ENCODE measurements at regions not wholly inside any gene's neighbourhood (a gene's known extent, or its start where the extent isn't known, plus 50 kb on each side); places are given as distances from the start of the nearest gene placed in this dataset.
A peak's percentile ranks its signal among the peaks of the same experiment; 100 is the strongest.

DNA sequence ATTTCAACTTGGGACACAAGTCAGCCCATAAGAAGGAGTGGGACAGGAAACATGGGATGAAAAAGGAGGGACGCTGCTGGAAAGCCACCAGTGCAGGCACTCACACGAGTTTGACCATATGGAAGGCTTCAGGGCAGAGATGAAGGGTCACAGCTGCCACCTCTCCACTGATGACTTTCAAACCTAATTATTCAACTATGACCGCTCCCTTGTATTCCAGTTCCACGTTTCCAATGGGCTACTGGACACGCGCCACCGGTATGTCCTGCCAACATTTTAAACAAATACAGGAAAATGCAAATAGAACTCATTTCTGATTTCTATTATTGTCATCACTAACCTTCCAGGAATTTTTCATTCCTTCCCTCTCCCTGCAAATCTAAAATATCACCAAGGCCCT, 134.7 kb downstream of the SLC1A3 start:
- Mint-ChIP-seq H3K36me3 (no peaks in the 10 kb centered on the region), H3K9me3 (peaks cover 0 to 3% (median 0%) of the 10 kb centered on the region in 7 donors), H3K4me3 (no peak overlapping the region), H3K27ac (no peak overlapping the region), H3K4me1 (peaks cover 23% of the 10 kb centered on the region), H3K27me3 (ENCODE audit: low read depth in 3 of 3) (peaks cover 10 to 25% (median 14%) of the 10 kb centered on the region in 3 donors)
- Histone ChIP-seq H3K27me3 (ENCODE audit: control insufficient read depth in 2 of 2, insufficient read depth in 2 of 2, low read length in 2 of 2) (peaks cover 4 to 12% of the 10 kb centered on the region in 2 donors), H3K36me3 (replicated peaks in 1 of 2; ENCODE audit: control insufficient read depth in 1 of 2, insufficient read depth in 2 of 2, low read length in 2 of 2) (no peaks in the 10 kb centered on the region), H3K4me2 (replicated peaks; ENCODE audit: extremely low read depth, low read length, poor library complexity, severe bottlenecking) (no peak overlapping the region), H3K79me2 (ENCODE audit: insufficient read depth, low read length) (no peaks in the 10 kb centered on the region), H3K9ac (ENCODE audit: insufficient read depth, low read length, poor library complexity, severe bottlenecking) (no peak overlapping the region), H4K20me1 (ENCODE audit: insufficient read depth, low read length) (no peaks in the 10 kb centered on the region), H3K9me3 (replicated peaks in 1 of 2; ENCODE audit: control insufficient read depth in 1 of 2, insufficient read depth in 1 of 2, low read length in 2 of 2) (no peaks in the 10 kb centered on the region), H3K4me3 (replicated peaks in 1 of 3; ENCODE audit: low read depth in 2 of 3, low read length in 3 of 3) (no peak overlapping the region), H3K27ac (ENCODE audit: low read depth in 1 of 2, low read length in 2 of 2) (no peak overlapping the region), H2AFZ (ENCODE audit: insufficient read depth, low read depth, low read length, poor library complexity, severe bottlenecking) (peak overlapping the region; percentile 23), H3K4me1 (ENCODE audit: control insufficient read depth in 1 of 2, insufficient read depth in 2 of 2, low read length in 2 of 2) (peaks cover 18 to 19% of the 10 kb centered on the region in 2 donors)
- intact Hi-C loops (cut with micrococcal nuclease), result loop anchor here (5.0 to 10.0 kb wide), 2 partner anchors 131 to 204 kb away; no protein-coding TSS in a partner anchor
- DNase-seq, result no peak
- 95% methylated on average over 4 of the region's 7 CpGs for WGBS (ENCODE audit: insufficient coverage)
- TF ChIP-seq CTCF (IDR thresholded peaks at IDR 0.05), result no peak

GRCh38 chr5:36743891-36744772, 132.4 kb upstream of the NIPBL start:
- Mint-ChIP-seq H3K4me3 (peak overlapping the region; percentile 84 to 99), H3K36me3 (no peaks in the 10 kb centered on the region), H3K27me3 (ENCODE audit: low read depth in 3 of 3) (peaks cover 10 to 22% (median 11%) of the 10 kb centered on the region in 3 donors), H3K9me3 (peaks cover 0 to 3% (median 0%) of the 10 kb centered on the region in 7 donors), H3K27ac (peak overlapping the region in 5 of 7 donors; percentile 14 to 72 (median 34)), H3K4me1 (peaks cover 27% of the 10 kb centered on the region)
- no peaks in the 10 kb centered on the region for H3K9me3 ChIP-seq (replicated peaks in 1 of 2; ENCODE audit: control insufficient read depth in 1 of 2, insufficient read depth in 1 of 2, low read length in 2 of 2)
- H3K36me3 ChIP-seq (replicated peaks in 1 of 2; ENCODE audit: control insufficient read depth in 1 of 2, insufficient read depth in 2 of 2, low read length in 2 of 2), result no peaks in the 10 kb centered on the region
- H3K4me2 ChIP-seq (replicated peaks; ENCODE audit: extremely low read depth, low read length, poor library complexity, severe bottlenecking), result peak overlapping the region; percentile 94
- no peak for DNase-seq
- H3K27me3 ChIP-seq (ENCODE audit: control insufficient read depth in 2 of 2, insufficient read depth in 2 of 2, low read length in 2 of 2), result peaks cover 4 to 12% of the 10 kb centered on the region in 2 donors
- TF ChIP-seq CTCF (IDR thresholded peaks at IDR 0.05), result peak; percentile 68
- H3K27ac ChIP-seq (ENCODE audit: low read depth in 1 of 2, low read length in 2 of 2), result no peak overlapping the region
- 22% methylated on average over 18 of the region's 22 CpGs for WGBS (ENCODE audit: insufficient coverage)
- peak overlapping the region; percentile 52 to 84 (median 57) for H3K4me3 ChIP-seq (replicated peaks in 1 of 3; ENCODE audit: low read depth in 2 of 3, low read length in 3 of 3)
- H3K4me1 ChIP-seq (ENCODE audit: control insufficient read depth in 1 of 2, insufficient read depth in 2 of 2, low read length in 2 of 2), result peaks cover 18 to 19% of the 10 kb centered on the region in 2 donors
- no peaks in the 10 kb centered on the region for H3K79me2 ChIP-seq (ENCODE audit: insufficient read depth, low read length)
- H2AFZ ChIP-seq (ENCODE audit: insufficient read depth, low read depth, low read length, poor library complexity, severe bottlenecking), result peak overlapping the region; percentile 87
- intact Hi-C loops (cut with micrococcal nuclease), result loop anchor here (5.0 to 10.0 kb wide), 2 partner anchors 128 to 201 kb away; no protein-coding TSS in a partner anchor
- peak overlapping the region; percentile 57 for H3K9ac ChIP-seq (ENCODE audit: insufficient read depth, low read length, poor library complexity, severe bottlenecking)
- H4K20me1 ChIP-seq (ENCODE audit: insufficient read depth, low read length), result no peaks in the 10 kb centered on the region
